Heart right ventricle (tissue), 16 donors: ENCODE measurements at regions not wholly inside any gene's neighbourhood (a gene's known extent, or its start where the extent isn't known, plus 50 kb on each side); places are given as distances from the start of the nearest gene placed in this dataset.

Experiments used
- ATAC-seq, 8 donors: fragments of 200-7000 bp; cut with Tn5 transposase; one replicate each; pipeline ENCODE4 v1.9.1; 2020; ENCODE audit warnings: mild to moderate bottlenecking in 8 of 8, moderate library complexity in 8 of 8, moderate number of reproducible peaks in 1 of 8
- DNase-seq, 2 donors: peaks; one replicate each; pipeline ENCODE4 v3.0.0-alpha.2; 2020
- H3K27ac ChIP-seq, 10 donors: fragments of 200-600 bp; sonication (generic) in 2 of 10; one replicate each; pipeline versions ENCODE4 v1.5.0 to v1.8.0; 2020 to 2022; ENCODE audit warnings: mild to moderate bottlenecking in 3 of 10
- H3K27me3 ChIP-seq, 7 donors: fragments of 200-600 bp; one replicate each; pipeline ENCODE4 v1.8.0; 2021 to 2022; ENCODE audit warnings: mild to moderate bottlenecking in 2 of 7
- H3K36me3 ChIP-seq, 9 donors: fragments of 200-600 bp; sonication (generic) in 1 of 9; one replicate each; pipeline versions ENCODE4 v1.5.0 to v1.8.0; 2020 to 2022; ENCODE audit warnings: mild to moderate bottlenecking in 2 of 9
- H3K4me1 ChIP-seq, 9 donors: fragments of 200-600 bp; sonication (generic) in 1 of 9; one replicate each; pipeline versions ENCODE4 v1.5.0 to v1.8.0; 2020 to 2022; ENCODE audit warnings: mild to moderate bottlenecking in 4 of 9
- H3K4me3 ChIP-seq, 10 donors: fragments of 200-600 bp; sonication (generic) in 2 of 10; one replicate each; pipeline versions ENCODE4 v1.5.0 to v1.8.0; 2020 to 2022; ENCODE audit warnings: mild to moderate bottlenecking in 7 of 10, moderate library complexity in 2 of 10
- H3K9me3 ChIP-seq, 11 donors: fragments of 200-600 bp in 10 of 11; sonication (generic) in 2 of 11; one replicate each; pipeline versions ENCODE4 v1.5.0 to v1.8.0; 2013 to 2022; ENCODE audit warnings: mild to moderate bottlenecking in 2 of 11, control low read depth in 1 of 11, moderate library complexity in 1 of 11
- CTCF ChIP-seq, 9 donors: fragments of 200-600 bp; sonication (generic) in 2 of 9; IDR thresholded peaks; one replicate each; pipeline versions ENCODE4 v1.5.0 to v1.8.0; 2021 to 2022; ENCODE audit warnings: antibody characterized with exemption in 9 of 9, mild to moderate bottlenecking in 5 of 9, moderate library complexity in 1 of 9
- WGBS, 2 donors: extraction: QIAGEN DNeasy Blood & Tissue Kit; methylation state at CpG; one replicate each; pipeline ENCODE4 v1.1.7; 2013; ENCODE audit warnings: inconsistent platforms in 1 of 2; 5-methylcytosine and 5-hydroxymethylcytosine counted together
- intact Hi-C, 10 donors: fragments of 100-400 bp; cut with DNase I; formaldehyde crosslinking; loops; one replicate each; pipeline versions ENCODE4 v1.11.1 to v1.14.2; 2022
- donor health status: Arrhythmogenic right ventricular cardiomyopathy.
- donor health status: ischemic (EF 13 %, LVEDD 7.1; RV severe dilation, severe dysfunction).
- donor health status: healthy with polysubstance abuse.
- donor health status: DM: no; HTN: yes; CAD: no.
- donor health status: DM: no; HTN: no; CAD: no.
- donor health status: ischemic (EF 25% LVEDD 6.9; RV normal size, moderate dysfunction).
- donor health status: ischemic (EF 25% LVEDD 5.7; RV mildly dilated, moderate dysfunction).
- donor health status: healthy.
- donor health status: DM: yes; HTN: yes; CAD: no.
- donor health status: Ischemic cardiomyopathy.
- donor health status: ischemic (EF 35%, LVEDD 5.7; RV mildly dilated, moderate dysfunction).
- donor health status: nonischemic (EF 11% LVEDD 7.7; RV severe dilation, severe dysfunction).
- donor health status: DM: yes; HTN: yes; CAD: no.
- donor health status: PGD.
- donor health status: ischemic (EF 29% LVEDD 5.4; RV normal size, mild dysfunction).
- donor health status: nonischemic (EF 23%, LVEDD 6.1; RV moderate dilation, normal function).

GRCh38 chr1:164086832-164087231, 472.2 kb upstream of the PBX1 start:
- no peak for ATAC-seq
- no peak for TF ChIP-seq CTCF (IDR thresholded peaks at IDR 0.05)

GRCh38 chr1:164087906-164088453, 471.0 kb upstream of the PBX1 start:
- no peak for TF ChIP-seq CTCF (IDR thresholded peaks at IDR 0.05)
- Histone ChIP-seq H3K27me3 (no peaks in the 10 kb centered on the region), H3K4me3 (no peak overlapping the region), H3K9me3 (peaks cover 0 to 16% (median 0%) of the 10 kb centered on the region in 11 donors), H3K27ac (no peak overlapping the region), H3K4me1 (no peaks in the 10 kb centered on the region), H3K36me3 (no peaks in the 10 kb centered on the region)
- intact Hi-C loops, result loop anchor here in 1 of 10 donors (2.0 kb wide), 1 partner anchor 13 kb away; no protein-coding TSS in a partner anchor
- no peak for ATAC-seq
- DNase-seq, result no peak
- 56 to 57% methylated on average over 6 of the region's 6 CpGs for WGBS, 2 donors

More at GRCh38 chr1:164086832-164087231, 472.2 kb upstream of the PBX1 start:
- Histone ChIP-seq H3K27me3 (no peaks in the 10 kb centered on the region), H3K9me3 (peaks cover 0 to 8% (median 0%) of the 10 kb centered on the region in 11 donors), H3K4me1 (no peaks in the 10 kb centered on the region), H3K4me3 (no peak overlapping the region), H3K36me3 (no peaks in the 10 kb centered on the region), H3K27ac (no peak overlapping the region)
- intact Hi-C loops, result no loop called here
- DNase-seq, result no peak

DNA sequence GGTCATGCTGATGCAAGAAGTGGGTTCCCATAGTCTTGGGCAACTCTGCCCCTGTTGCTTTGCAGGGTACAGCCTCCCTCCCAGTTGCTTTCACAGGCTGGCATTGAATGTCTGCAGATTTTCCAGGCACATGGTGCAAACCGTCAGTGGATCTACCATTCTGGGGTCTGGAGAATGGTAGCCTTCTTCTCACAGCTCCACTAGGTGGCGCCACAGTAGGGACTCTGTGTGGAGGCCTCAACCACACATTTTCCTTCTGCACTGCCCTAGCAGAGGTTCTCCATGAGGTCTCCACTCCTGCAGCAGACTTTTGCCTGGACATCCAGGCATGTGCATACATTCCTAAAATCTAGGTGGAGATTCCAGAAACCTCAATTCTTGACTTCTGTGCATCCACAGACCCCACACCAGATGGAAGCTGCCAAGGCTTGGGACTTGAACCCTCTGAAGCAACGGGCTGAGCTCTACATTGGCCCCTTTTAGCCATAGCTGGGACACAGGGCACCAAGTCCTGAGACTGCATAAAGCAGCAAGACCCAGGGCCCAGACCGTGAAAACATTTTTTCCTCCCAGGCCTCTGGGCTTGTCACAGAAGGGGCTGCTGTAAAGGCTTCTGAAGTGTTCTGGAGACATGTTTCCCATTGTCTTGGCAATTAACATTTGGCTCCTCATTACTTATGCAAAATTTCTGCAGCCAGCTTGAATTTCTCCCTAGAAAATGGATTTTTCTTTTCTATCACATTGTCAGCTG, 466.2 kb upstream of the PBX1 start:
- DNase-seq (no peak), ATAC-seq (no peak)
- peak in 5 of 9 donors; percentile 13 to 28 (median 17) for TF ChIP-seq CTCF (IDR thresholded peaks at IDR 0.05)
- Histone ChIP-seq H3K27me3 (no peaks in the 10 kb centered on the region), H3K9me3 (peaks cover 0 to 24% (median 4%) of the 10 kb centered on the region in 11 donors), H3K27ac (no peak overlapping the region), H3K4me1 (no peaks in the 10 kb centered on the region), H3K4me3 (no peak overlapping the region), H3K36me3 (no peaks in the 10 kb centered on the region)
- intact Hi-C loops, result no loop called here
- WGBS, 2 donors, result 72 to 82% methylated on average over 4 of the region's 4 CpGs

DNA sequence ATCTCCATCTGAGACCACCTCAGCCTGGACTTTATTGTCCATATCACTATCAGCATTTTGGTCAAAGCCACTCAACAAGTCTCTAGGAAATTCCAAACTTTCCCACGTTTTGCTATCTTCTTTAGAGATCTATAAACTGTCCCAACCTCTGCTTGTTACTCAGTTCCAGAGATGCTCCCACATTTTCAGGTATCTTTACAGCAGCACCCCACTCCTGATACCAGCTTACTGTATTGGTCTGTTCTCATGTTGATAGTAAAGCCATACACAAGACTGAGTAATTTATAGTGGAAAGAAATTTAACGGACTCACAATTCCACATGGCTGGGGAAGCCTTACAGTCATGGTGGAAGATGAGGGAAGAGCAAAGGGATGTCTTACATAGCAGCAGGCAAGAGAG, 465.4 kb upstream of the PBX1 start:
- no peak for DNase-seq
- no peak for ATAC-seq
- intact Hi-C loops, result no loop called here
- H3K4me1 ChIP-seq, result no peaks in the 10 kb centered on the region
- H3K27ac ChIP-seq, result no peak overlapping the region
- no peak overlapping the region for H3K4me3 ChIP-seq
- WGBS, 2 donors, result 73 to 82% methylated on average over 2 of the region's 2 CpGs
- H3K36me3 ChIP-seq, result no peaks in the 10 kb centered on the region
- no peaks in the 10 kb centered on the region for H3K27me3 ChIP-seq
- peaks cover 0 to 24% (median 4%) of the 10 kb centered on the region in 11 donors for H3K9me3 ChIP-seq
- TF ChIP-seq CTCF (IDR thresholded peaks at IDR 0.05), result no peak
